SK-N-SH (cell line): ENCODE measurements at regions not wholly inside any gene's neighbourhood (a gene's known extent, or its start where the extent isn't known, plus 50 kb on each side); places are given as distances from the start of the nearest gene placed in this dataset.

Source experiments
- CTCF ChIA-PET: fragments of 300-600, 350-600 bp; formaldehyde crosslinking; extraction: SDS; loops from one replicate; lab custom pipeline; 2021; lab: Yijun Ruan, JAX
- POLR2A ChIA-PET: fragments of 350-600 bp; sonication (Branson Sonifier 250); formaldehyde crosslinking; extraction: SDS; loops from one replicate; lab custom pipeline; 2020; ENCODE audit warnings: antibody characterized with exemption, inconsistent platforms; lab: Yijun Ruan, JAX
- DNase-seq: peaks from one replicate; pipeline ENCODE4 v3.0.0; 2012
- H2AFZ ChIP-seq: fragments of 200-600 bp; sonication (generic); 2 replicates; pipeline ENCODE4 v1.8.1; 2016; ENCODE audit warnings: antibody characterized with exemption, mild to moderate bottlenecking, low read depth
- H3F3A ChIP-seq: fragments of 200-600 bp; sonication (generic); replicated peaks from 2 replicates; pipeline ENCODE3; 2016; ENCODE audit warnings: antibody characterized with exemption, mild to moderate bottlenecking; ENCODE audit not compliant: insufficient read depth
- H3K27ac ChIP-seq, 2 experiments: fragments of 200-500 bp in 1 of 2; fragments of 200-600 bp in 1 of 2; sonication (Bioruptor generic) in 1 of 2; sonication (generic), shearing (Covaris generic) in 1 of 2; 2 replicates each; pipeline versions ENCODE4 v1.5.1 to v1.6.1; 2014 to 2016; ENCODE audit warnings: low read depth in 2 of 2, inconsistent platforms in 1 of 2, low read length in 1 of 2, mild to moderate bottlenecking in 1 of 2, mixed read lengths in 1 of 2
- H3K27me3 ChIP-seq: fragments of 200-600 bp; sonication (generic), shearing (Covaris generic); 2 replicates; pipeline ENCODE4 v1.6.1; 2016; ENCODE audit warnings: mixed run types; ENCODE audit not compliant: insufficient read depth
- H3K36me3 ChIP-seq, 2 experiments: fragments of 200-500 bp in 1 of 2; fragments of 200-600 bp in 1 of 2; sonication (Bioruptor generic) in 1 of 2; sonication (generic) in 1 of 2; replicated peaks in 1 of 2; 2 replicates each; pipeline versions ENCODE3 to v1.5.1; 2014 to 2016; ENCODE audit warnings: low read length in 1 of 2, mild to moderate bottlenecking in 1 of 2; ENCODE audit not compliant: insufficient read depth in 2 of 2, control insufficient read depth in 1 of 2
- H3K4me1 ChIP-seq, 2 experiments: fragments of 200-500 bp in 1 of 2; fragments of 200-600 bp in 1 of 2; sonication (Bioruptor generic) in 1 of 2; sonication (generic), shearing (Covaris generic) in 1 of 2; 2 replicates each; pipeline versions ENCODE4 v1.5.1 to v1.6.1; 2014 to 2016; ENCODE audit warnings: low read depth in 1 of 2, low read length in 1 of 2, mixed run types in 1 of 2; ENCODE audit not compliant: insufficient read depth in 2 of 2, control insufficient read depth in 1 of 2
- H3K4me2 ChIP-seq: fragments of 200-600 bp; sonication (generic), shearing (Covaris generic); 2 replicates; pipeline ENCODE4 v1.6.1; 2017; ENCODE audit warnings: mixed run types
- H3K4me3 ChIP-seq, 2 experiments: fragments of 200-500 bp in 1 of 2; fragments of 200-600 bp in 1 of 2; sonication (Bioruptor generic) in 1 of 2; sonication (generic), shearing (Covaris generic) in 1 of 2; 2 replicates each; pipeline versions ENCODE4 v1.5.1 to v1.8.1; 2014 to 2016; ENCODE audit warnings: low read depth in 2 of 2, inconsistent platforms in 1 of 2, low read length in 1 of 2, mild to moderate bottlenecking in 1 of 2, mixed read lengths in 1 of 2, moderate library complexity in 1 of 2
- H3K79me2 ChIP-seq: fragments of 200-600 bp; sonication (generic); 2 replicates; pipeline ENCODE4 v1.8.1; 2017; ENCODE audit warnings: mild to moderate bottlenecking; ENCODE audit not compliant: insufficient read depth
- H3K9ac ChIP-seq: fragments of 200-600 bp; sonication (generic); 2 replicates; pipeline ENCODE4 v1.6.1; 2017; ENCODE audit warnings: mixed run types
- H3K9me2 ChIP-seq: fragments of 200-600 bp; sonication (generic); 2 replicates; pipeline ENCODE4 v1.6.1; 2017; ENCODE audit warnings: mixed run types
- H3K9me3 ChIP-seq: fragments of 200-600 bp; sonication (generic); 2 replicates; pipeline ENCODE4 v1.6.1; 2017; ENCODE audit warnings: mixed run types, mild to moderate bottlenecking, moderate library complexity
- H4K20me1 ChIP-seq: fragments of 200-600 bp; sonication (generic); 2 replicates; pipeline ENCODE4 v1.6.1; 2017; ENCODE audit warnings: mild to moderate bottlenecking, mixed run types; ENCODE audit not compliant: insufficient read depth
- CHD2 ChIP-seq: fragments of 150-350 bp; IDR thresholded peaks from 2 replicates; pipeline ENCODE4 v1.6.1; 2018; ENCODE audit warnings: low read length; ENCODE audit not compliant: partially characterized antibody
- EP300 ChIP-seq, 2 experiments: IDR thresholded peaks; 2 replicates each; pipeline versions ENCODE4 v1.4.0 to v1.6.1; 2012; ENCODE audit warnings: borderline replicate concordance in 1 of 2, low read depth in 1 of 2, low read length in 1 of 2
- FOSL2 ChIP-seq: IDR thresholded peaks from 2 replicates; pipeline ENCODE4 v1.4.0; 2012; ENCODE audit warnings: low read depth, mild to moderate bottlenecking, moderate library complexity, borderline replicate concordance
- FOXJ3 ChIP-seq: sonication (generic); formaldehyde crosslinking; IDR thresholded peaks from 2 replicates; pipeline ENCODE4 v1.5.1; 2020; ENCODE audit warnings: mild to moderate bottlenecking, missing genetic modification reagents
- MEF2A ChIP-seq: IDR thresholded peaks from 2 replicates; pipeline ENCODE4 v1.4.0; 2012; ENCODE audit warnings: low read depth, borderline replicate concordance
- MXI1 ChIP-seq: IDR thresholded peaks from 2 replicates; pipeline ENCODE4 v1.6.1; 2012; ENCODE audit warnings: mild to moderate bottlenecking, low read depth, low read length, improper control_type of control experiment
- NFIC ChIP-seq: IDR thresholded peaks from 2 replicates; pipeline ENCODE4 v1.4.0; 2012; ENCODE audit warnings: borderline replicate concordance
- RAD21 ChIP-seq: IDR thresholded peaks from 2 replicates; pipeline ENCODE4 v1.6.1; 2012; ENCODE audit warnings: mild to moderate bottlenecking, low read length
- RFX5 ChIP-seq: IDR thresholded peaks from 2 replicates; pipeline ENCODE4 v1.6.1; 2012; ENCODE audit warnings: mild to moderate bottlenecking, improper control_type of control experiment, low read length
- RXRA ChIP-seq: IDR thresholded peaks from 2 replicates; pipeline ENCODE4 v1.4.0; 2012; ENCODE audit warnings: low read depth, mild to moderate bottlenecking, borderline replicate concordance
- SIN3A ChIP-seq: IDR thresholded peaks from 2 replicates; pipeline ENCODE4 v1.6.1; 2012; ENCODE audit warnings: low read depth, mild to moderate bottlenecking, low read length, moderate library complexity, borderline replicate concordance
- TEAD4 ChIP-seq: IDR thresholded peaks from 2 replicates; pipeline ENCODE4 v1.4.0; 2012; ENCODE audit warnings: mild to moderate bottlenecking, borderline replicate concordance; ENCODE audit not compliant: insufficient read depth
- YY1 ChIP-seq: IDR thresholded peaks from 2 replicates; pipeline ENCODE4 v1.4.0; 2012; ENCODE audit warnings: low read depth, mild to moderate bottlenecking
- WGBS: methylation state at CpG from one replicate; pipeline ENCODE4 v1.1.6; 2017; ENCODE audit warnings: low lambda C conversion rate; 5-methylcytosine and 5-hydroxymethylcytosine counted together
- TF ChIP-seq, protein P1 (sequence below): IDR thresholded peaks from 2 replicates; pipeline ENCODE4; 2012
- TF ChIP-seq, protein P2 (sequence below): fragments of 150-350 bp; IDR thresholded peaks from 2 replicates; pipeline ENCODE4 v1.6.1; 2016; ENCODE audit warnings: mild to moderate bottlenecking, low read depth, low read length
- TF ChIP-seq, protein P3 (sequence below): IDR thresholded peaks from 2 replicates; pipeline ENCODE4 v1.4.0; 2012; ENCODE audit warnings: low read depth, borderline replicate concordance
- TF ChIP-seq, protein P4 (sequence below): fragments of 200-600 bp; sonication (generic); IDR thresholded peaks from 2 replicates; pipeline ENCODE4 v1.6.1; 2017; ENCODE audit warnings: antibody characterized with exemption, mild to moderate bottlenecking, moderate library complexity
- TF ChIP-seq, protein P5 (sequence below): IDR thresholded peaks from 2 replicates; pipeline ENCODE4 v1.6.1; 2012; ENCODE audit warnings: mild to moderate bottlenecking, low read depth, low read length, moderate library complexity

DNA sequence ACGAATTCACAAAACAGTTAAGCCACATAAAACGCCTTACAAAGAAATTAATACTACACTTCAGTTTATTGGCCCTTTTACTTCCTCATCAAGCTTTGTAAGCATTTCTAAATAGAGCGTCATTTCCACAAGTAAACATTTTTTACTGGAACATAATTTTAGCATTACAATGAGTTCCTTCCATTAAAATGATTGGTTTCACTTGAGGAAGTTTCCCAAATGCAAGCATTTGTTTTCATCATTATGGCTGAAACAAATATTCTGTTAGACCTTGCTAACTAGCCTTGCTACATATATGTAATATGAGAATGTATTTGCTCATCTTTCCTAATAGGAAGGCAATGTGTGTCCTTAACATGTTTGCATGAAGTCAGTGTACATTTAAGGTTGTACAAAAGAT, 579.1 kb downstream of the IRS1 start:
- H4K20me1 ChIP-seq = no peaks in the 10 kb centered on the region
- WGBS = 45% methylated on average over 3 of the region's 3 CpGs
- no peaks in the 10 kb centered on the region for H3K79me2 ChIP-seq
- no peaks in the 10 kb centered on the region for H3K27me3 ChIP-seq
- no peak overlapping the region for H2AFZ ChIP-seq
- ChIA-PET POLR2A (no interaction called here), CTCF (interaction anchor here (0.7 kb wide), 1 partner anchor 1257 kb away, joined by 4 read pairs; no protein-coding TSS in a partner anchor)
- H3K9ac ChIP-seq = no peak overlapping the region
- H3K4me1 ChIP-seq = no peaks in the 10 kb centered on the region
- H3K36me3 ChIP-seq = no peaks in the 10 kb centered on the region
- no peak for TF ChIP-seq EP300 (IDR thresholded peaks at IDR 0.05; ENCODE audit: borderline replicate concordance in 1 of 2, low read depth in 1 of 2, low read length in 1 of 2)
- TF ChIP-seq, protein P1, sequence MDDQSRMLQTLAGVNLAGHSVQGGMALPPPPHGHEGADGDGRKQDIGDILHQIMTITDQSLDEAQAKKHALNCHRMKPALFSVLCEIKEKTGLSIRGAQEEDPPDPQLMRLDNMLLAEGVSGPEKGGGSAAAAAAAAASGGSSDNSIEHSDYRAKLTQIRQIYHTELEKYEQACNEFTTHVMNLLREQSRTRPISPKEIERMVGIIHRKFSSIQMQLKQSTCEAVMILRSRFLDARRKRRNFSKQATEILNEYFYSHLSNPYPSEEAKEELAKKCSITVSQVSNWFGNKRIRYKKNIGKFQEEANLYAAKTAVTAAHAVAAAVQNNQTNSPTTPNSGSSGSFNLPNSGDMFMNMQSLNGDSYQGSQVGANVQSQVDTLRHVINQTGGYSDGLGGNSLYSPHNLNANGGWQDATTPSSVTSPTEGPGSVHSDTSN = no peak
- TF ChIP-seq TEAD4 = no peak
- TF ChIP-seq RXRA = no peak
- TF ChIP-seq, protein P2, sequence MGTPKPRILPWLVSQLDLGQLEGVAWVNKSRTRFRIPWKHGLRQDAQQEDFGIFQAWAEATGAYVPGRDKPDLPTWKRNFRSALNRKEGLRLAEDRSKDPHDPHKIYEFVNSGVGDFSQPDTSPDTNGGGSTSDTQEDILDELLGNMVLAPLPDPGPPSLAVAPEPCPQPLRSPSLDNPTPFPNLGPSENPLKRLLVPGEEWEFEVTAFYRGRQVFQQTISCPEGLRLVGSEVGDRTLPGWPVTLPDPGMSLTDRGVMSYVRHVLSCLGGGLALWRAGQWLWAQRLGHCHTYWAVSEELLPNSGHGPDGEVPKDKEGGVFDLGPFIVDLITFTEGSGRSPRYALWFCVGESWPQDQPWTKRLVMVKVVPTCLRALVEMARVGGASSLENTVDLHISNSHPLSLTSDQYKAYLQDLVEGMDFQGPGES = no peak
- TF ChIP-seq MXI1 = no peak
- TF ChIP-seq RFX5 = no peak
- TF ChIP-seq MEF2A = no peak
- no peak for TF ChIP-seq SIN3A
- TF ChIP-seq NFIC = no peak
- TF ChIP-seq YY1 = no peak
- TF ChIP-seq, protein P3, sequence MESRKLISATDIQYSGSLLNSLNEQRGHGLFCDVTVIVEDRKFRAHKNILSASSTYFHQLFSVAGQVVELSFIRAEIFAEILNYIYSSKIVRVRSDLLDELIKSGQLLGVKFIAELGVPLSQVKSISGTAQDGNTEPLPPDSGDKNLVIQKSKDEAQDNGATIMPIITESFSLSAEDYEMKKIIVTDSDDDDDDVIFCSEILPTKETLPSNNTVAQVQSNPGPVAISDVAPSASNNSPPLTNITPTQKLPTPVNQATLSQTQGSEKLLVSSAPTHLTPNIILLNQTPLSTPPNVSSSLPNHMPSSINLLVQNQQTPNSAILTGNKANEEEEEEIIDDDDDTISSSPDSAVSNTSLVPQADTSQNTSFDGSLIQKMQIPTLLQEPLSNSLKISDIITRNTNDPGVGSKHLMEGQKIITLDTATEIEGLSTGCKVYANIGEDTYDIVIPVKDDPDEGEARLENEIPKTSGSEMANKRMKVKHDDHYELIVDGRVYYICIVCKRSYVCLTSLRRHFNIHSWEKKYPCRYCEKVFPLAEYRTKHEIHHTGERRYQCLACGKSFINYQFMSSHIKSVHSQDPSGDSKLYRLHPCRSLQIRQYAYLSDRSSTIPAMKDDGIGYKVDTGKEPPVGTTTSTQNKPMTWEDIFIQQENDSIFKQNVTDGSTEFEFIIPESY = no peak
- TF ChIP-seq, protein P4, sequence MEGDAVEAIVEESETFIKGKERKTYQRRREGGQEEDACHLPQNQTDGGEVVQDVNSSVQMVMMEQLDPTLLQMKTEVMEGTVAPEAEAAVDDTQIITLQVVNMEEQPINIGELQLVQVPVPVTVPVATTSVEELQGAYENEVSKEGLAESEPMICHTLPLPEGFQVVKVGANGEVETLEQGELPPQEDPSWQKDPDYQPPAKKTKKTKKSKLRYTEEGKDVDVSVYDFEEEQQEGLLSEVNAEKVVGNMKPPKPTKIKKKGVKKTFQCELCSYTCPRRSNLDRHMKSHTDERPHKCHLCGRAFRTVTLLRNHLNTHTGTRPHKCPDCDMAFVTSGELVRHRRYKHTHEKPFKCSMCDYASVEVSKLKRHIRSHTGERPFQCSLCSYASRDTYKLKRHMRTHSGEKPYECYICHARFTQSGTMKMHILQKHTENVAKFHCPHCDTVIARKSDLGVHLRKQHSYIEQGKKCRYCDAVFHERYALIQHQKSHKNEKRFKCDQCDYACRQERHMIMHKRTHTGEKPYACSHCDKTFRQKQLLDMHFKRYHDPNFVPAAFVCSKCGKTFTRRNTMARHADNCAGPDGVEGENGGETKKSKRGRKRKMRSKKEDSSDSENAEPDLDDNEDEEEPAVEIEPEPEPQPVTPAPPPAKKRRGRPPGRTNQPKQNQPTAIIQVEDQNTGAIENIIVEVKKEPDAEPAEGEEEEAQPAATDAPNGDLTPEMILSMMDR = no peak
- TF ChIP-seq CHD2 = no peak
- no peak for TF ChIP-seq FOXJ3
- no peak for TF ChIP-seq RAD21
- TF ChIP-seq, protein P5, sequence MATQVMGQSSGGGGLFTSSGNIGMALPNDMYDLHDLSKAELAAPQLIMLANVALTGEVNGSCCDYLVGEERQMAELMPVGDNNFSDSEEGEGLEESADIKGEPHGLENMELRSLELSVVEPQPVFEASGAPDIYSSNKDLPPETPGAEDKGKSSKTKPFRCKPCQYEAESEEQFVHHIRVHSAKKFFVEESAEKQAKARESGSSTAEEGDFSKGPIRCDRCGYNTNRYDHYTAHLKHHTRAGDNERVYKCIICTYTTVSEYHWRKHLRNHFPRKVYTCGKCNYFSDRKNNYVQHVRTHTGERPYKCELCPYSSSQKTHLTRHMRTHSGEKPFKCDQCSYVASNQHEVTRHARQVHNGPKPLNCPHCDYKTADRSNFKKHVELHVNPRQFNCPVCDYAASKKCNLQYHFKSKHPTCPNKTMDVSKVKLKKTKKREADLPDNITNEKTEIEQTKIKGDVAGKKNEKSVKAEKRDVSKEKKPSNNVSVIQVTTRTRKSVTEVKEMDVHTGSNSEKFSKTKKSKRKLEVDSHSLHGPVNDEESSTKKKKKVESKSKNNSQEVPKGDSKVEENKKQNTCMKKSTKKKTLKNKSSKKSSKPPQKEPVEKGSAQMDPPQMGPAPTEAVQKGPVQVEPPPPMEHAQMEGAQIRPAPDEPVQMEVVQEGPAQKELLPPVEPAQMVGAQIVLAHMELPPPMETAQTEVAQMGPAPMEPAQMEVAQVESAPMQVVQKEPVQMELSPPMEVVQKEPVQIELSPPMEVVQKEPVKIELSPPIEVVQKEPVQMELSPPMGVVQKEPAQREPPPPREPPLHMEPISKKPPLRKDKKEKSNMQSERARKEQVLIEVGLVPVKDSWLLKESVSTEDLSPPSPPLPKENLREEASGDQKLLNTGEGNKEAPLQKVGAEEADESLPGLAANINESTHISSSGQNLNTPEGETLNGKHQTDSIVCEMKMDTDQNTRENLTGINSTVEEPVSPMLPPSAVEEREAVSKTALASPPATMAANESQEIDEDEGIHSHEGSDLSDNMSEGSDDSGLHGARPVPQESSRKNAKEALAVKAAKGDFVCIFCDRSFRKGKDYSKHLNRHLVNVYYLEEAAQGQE = no peak
- no peak for TF ChIP-seq FOSL2
- no peak overlapping the region for H3K4me3 ChIP-seq
- no peaks in the 10 kb centered on the region for H3F3A ChIP-seq
- no peak overlapping the region for H3K4me2 ChIP-seq
- no peak for DNase-seq
- H3K27ac ChIP-seq = no peak overlapping the region
- H3K9me2 ChIP-seq = no peaks in the 10 kb centered on the region
- peaks cover 5% of the 10 kb centered on the region; the same call in 1 of the 2 replicates for H3K9me3 ChIP-seq
